ENCODE measurements at regions not wholly inside any gene's neighbourhood (a gene's known extent, or its start where the extent isn't known, plus 50 kb on each side); places are given as distances from the start of the nearest gene placed in this dataset.

DNA sequence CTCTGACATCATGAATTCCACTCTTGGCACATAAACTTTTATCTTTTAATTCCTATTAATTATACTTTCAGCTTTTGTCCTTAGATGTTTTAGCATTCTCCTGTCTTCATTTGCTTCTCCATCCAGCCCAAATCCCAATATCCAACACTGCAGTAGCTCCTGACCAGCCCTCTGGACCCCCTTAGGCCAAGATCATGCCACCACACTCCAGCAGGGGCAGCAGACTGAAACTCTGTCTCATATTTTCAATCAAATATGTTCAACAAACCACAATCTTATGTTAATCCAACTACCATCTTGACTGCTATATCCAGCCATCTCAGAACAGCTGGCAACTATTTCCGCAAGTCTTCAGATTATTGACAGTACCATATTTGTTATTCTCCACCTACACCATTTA is 315.8 kb upstream of the ROBO2 start:
- TF ChIP-seq, protein P1, sequence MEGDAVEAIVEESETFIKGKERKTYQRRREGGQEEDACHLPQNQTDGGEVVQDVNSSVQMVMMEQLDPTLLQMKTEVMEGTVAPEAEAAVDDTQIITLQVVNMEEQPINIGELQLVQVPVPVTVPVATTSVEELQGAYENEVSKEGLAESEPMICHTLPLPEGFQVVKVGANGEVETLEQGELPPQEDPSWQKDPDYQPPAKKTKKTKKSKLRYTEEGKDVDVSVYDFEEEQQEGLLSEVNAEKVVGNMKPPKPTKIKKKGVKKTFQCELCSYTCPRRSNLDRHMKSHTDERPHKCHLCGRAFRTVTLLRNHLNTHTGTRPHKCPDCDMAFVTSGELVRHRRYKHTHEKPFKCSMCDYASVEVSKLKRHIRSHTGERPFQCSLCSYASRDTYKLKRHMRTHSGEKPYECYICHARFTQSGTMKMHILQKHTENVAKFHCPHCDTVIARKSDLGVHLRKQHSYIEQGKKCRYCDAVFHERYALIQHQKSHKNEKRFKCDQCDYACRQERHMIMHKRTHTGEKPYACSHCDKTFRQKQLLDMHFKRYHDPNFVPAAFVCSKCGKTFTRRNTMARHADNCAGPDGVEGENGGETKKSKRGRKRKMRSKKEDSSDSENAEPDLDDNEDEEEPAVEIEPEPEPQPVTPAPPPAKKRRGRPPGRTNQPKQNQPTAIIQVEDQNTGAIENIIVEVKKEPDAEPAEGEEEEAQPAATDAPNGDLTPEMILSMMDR (conservative IDR thresholded peaks at IDR 0.05) = no peak
- no peak for TF ChIP-seq EZH2 (IDR thresholded peaks at IDR 0.05; ENCODE audit: low read depth)

Measured in PC-9 (cell line).